ENCODE measurements at regions not wholly inside any gene's neighbourhood (a gene's known extent, or its start where the extent isn't known, plus 50 kb on each side); places are given as distances from the start of the nearest gene placed in this dataset.

GRCh38 chr5:97383996-97384395, 200.9 kb upstream of the RIOK2 start (continued):
- TF ChIP-seq CTCF (tag by site-specific recombination; IDR thresholded peaks at IDR 0.05), result no peak
- TF ChIP-seq ZNF561 (tag by site-specific recombination; IDR thresholded peaks at IDR 0.05; ENCODE audit: borderline replicate concordance), result no peak
- no peak for TF ChIP-seq ZNF174 (tag by site-specific recombination; IDR thresholded peaks at IDR 0.05)

GRCh38 chr5:97388794-97389193, 205.7 kb upstream of the RIOK2 start:
- ChIA-PET POLR2A (no interaction called here), CTCF (interaction anchor here (0.7 kb wide), 1 partner anchor 1541 kb away, joined by 4 read pairs; no protein-coding TSS in a partner anchor)
- H3K27ac ChIP-seq (ENCODE audit: extremely low read depth, low read depth, low read length), result no peak overlapping the region
- TF ChIP-seq ZNF621 (tag by site-specific recombination; IDR thresholded peaks at IDR 0.05) (no peak), ZNF2 (tag by site-specific recombination; IDR thresholded peaks at IDR 0.05) (no peak), ZFP3 (tag by site-specific recombination; IDR thresholded peaks at IDR 0.05; ENCODE audit: low read depth) (no peak), ZNF223 (tag by site-specific recombination; IDR thresholded peaks at IDR 0.05) (no peak), ZNF558 (tag by site-specific recombination; IDR thresholded peaks at IDR 0.05) (no peak), ZNF211 (tag by site-specific recombination; IDR thresholded peaks at IDR 0.05; ENCODE audit: low read depth) (no peak), PATZ1 (tag by site-specific recombination; IDR thresholded peaks at IDR 0.05) (no peak), TCF7L2 (IDR thresholded peaks at IDR 0.05; ENCODE audit: borderline replicate concordance, low read depth, low read length) (no peak), ZBTB10 (tag by site-specific recombination; IDR thresholded peaks at IDR 0.05) (no peak), ZNF501 (tag by site-specific recombination; IDR thresholded peaks at IDR 0.05) (no peak), OSR2 (tag by site-specific recombination; IDR thresholded peaks at IDR 0.05) (no peak), ZNF600 (tag by site-specific recombination; IDR thresholded peaks at IDR 0.05) (no peak), SCRT2 (tag by site-specific recombination; IDR thresholded peaks at IDR 0.05) (no peak), ZNF610 (tag by site-specific recombination; IDR thresholded peaks at IDR 0.05; ENCODE audit: borderline replicate concordance) (no peak), ZNF311 (tag by site-specific recombination; IDR thresholded peaks at IDR 0.05; ENCODE audit: borderline replicate concordance) (no peak)
- no peaks in the 10 kb centered on the region for H3K9me3 ChIP-seq (ENCODE audit: control insufficient read depth, insufficient read depth, low read depth, low read length)
- H3K36me3 ChIP-seq (ENCODE audit: control insufficient read depth in 2 of 2, insufficient read depth in 1 of 2, low read length in 2 of 2), result no peaks in the 10 kb centered on the region
- H3K4me3 ChIP-seq (ENCODE audit: low read depth, low read length), result no peak overlapping the region
- no peaks in the 10 kb centered on the region for H3K4me1 ChIP-seq (ENCODE audit: control insufficient read depth, insufficient read depth, low read length)

GRCh38 chr5:97400537-97400936, 217.5 kb upstream of the RIOK2 start:
- CTCF ChIA-PET, result no interaction called here
- H3K9me3 ChIP-seq (ENCODE audit: control insufficient read depth, insufficient read depth, low read depth, low read length), result no peaks in the 10 kb centered on the region
- POLR2A ChIA-PET, result no interaction called here

More at GRCh38 chr5:97400537-97400936, 217.5 kb upstream of the RIOK2 start:
- Histone ChIP-seq H3K27ac (ENCODE audit: extremely low read depth, low read depth, low read length) (no peak overlapping the region), H3K36me3 (ENCODE audit: control insufficient read depth in 2 of 2, insufficient read depth in 1 of 2, low read length in 2 of 2) (no peaks in the 10 kb centered on the region), H3K4me1 (ENCODE audit: control insufficient read depth, insufficient read depth, low read length) (no peaks in the 10 kb centered on the region), H3K4me3 (ENCODE audit: low read depth, low read length) (no peak overlapping the region)
- TF ChIP-seq ZNF280D (tag by site-specific recombination; IDR thresholded peaks at IDR 0.05), result no peak
